Right lobe of liver (tissue), 6 donors: ENCODE measurements at regions not wholly inside any gene's neighbourhood (a gene's known extent, or its start where the extent isn't known, plus 50 kb on each side); places are given as distances from the start of the nearest gene placed in this dataset.

Source experiments
- ATAC-seq, 4 donors: fragments of 200-7000 bp; cut with Tn5 transposase; one replicate each; pipeline ENCODE4 v1.9.1; 2020; ENCODE audit warnings: mild to moderate bottlenecking in 4 of 4, moderate library complexity in 4 of 4
- DNase-seq, 3 donors: peaks; one replicate each; pipeline ENCODE4 v3.0.0-alpha.2; 2020
- H3K27ac ChIP-seq, 3 donors: fragments of 200-600 bp; one replicate each; pipeline ENCODE4 v1.8.0; 2022
- H3K27me3 ChIP-seq, 2 donors: fragments of 200-600 bp; one replicate each; pipeline ENCODE4 v1.8.0; 2022
- H3K36me3 ChIP-seq, 4 donors: fragments of 200-600 bp; sonication (generic) in 1 of 4; one replicate each; pipeline versions ENCODE4 v1.5.1 to v1.8.0; 2017 to 2022; ENCODE audit warnings: control low read depth in 1 of 4
- H3K4me1 ChIP-seq, 4 donors: fragments of 200-600 bp; sonication (generic) in 1 of 4; one replicate each; pipeline versions ENCODE4 v1.5.1 to v1.8.0; 2017 to 2022; ENCODE audit warnings: control low read depth in 1 of 4
- H3K4me3 ChIP-seq, 3 donors: fragments of 200-600 bp; one replicate each; pipeline ENCODE4 v1.8.0; 2022
- H3K9me3 ChIP-seq, 4 donors: fragments of 200-600 bp; sonication (generic) in 1 of 4; one replicate each; pipeline versions ENCODE4 v1.5.1 to v1.8.0; 2017 to 2022; ENCODE audit warnings: control low read depth in 1 of 4
- POLR2A ChIP-seq: fragments of 450-650 bp; IDR thresholded peaks from one replicate; pipeline ENCODE4 v1.6.1; 2017; ENCODE audit warnings: antibody characterized with exemption, mild to moderate bottlenecking
- WGBS: methylation state at CpG from one replicate; pipeline ENCODE4 v1.1.6; 2018; ENCODE audit warnings: low coverage, low lambda C conversion rate; ENCODE audit not compliant: insufficient coverage; ENCODE audit errors: missing lambda C conversion rate; 5-methylcytosine and 5-hydroxymethylcytosine counted together
- intact Hi-C, 2 donors: fragments of 100-400 bp; cut with DNase I; formaldehyde crosslinking; loops; one replicate each; pipeline versions ENCODE4 v1.11.2 to v1.14.1; 2022
- TF ChIP-seq, protein P1 (sequence below), 4 donors: fragments of 200-600 bp in 3 of 4; fragments of 450-650 bp in 1 of 4; IDR thresholded peaks; one replicate each; pipeline versions ENCODE4 v1.5.1 to v1.8.0; 2016 to 2022; ENCODE audit warnings: antibody characterized with exemption in 4 of 4, mild to moderate bottlenecking in 2 of 4
- donor health status: DM: no; HTN: yes; CAD: no.
- donor health status: DM: no; HTN: no; CAD: no.
- donor health status: DM: no; HTN: no; CAD: no.
- donor health status: DM: no; HTN: yes; CAD: no.
- donor health status: DM: no; HTN: yes; CAD: no.

DNA sequence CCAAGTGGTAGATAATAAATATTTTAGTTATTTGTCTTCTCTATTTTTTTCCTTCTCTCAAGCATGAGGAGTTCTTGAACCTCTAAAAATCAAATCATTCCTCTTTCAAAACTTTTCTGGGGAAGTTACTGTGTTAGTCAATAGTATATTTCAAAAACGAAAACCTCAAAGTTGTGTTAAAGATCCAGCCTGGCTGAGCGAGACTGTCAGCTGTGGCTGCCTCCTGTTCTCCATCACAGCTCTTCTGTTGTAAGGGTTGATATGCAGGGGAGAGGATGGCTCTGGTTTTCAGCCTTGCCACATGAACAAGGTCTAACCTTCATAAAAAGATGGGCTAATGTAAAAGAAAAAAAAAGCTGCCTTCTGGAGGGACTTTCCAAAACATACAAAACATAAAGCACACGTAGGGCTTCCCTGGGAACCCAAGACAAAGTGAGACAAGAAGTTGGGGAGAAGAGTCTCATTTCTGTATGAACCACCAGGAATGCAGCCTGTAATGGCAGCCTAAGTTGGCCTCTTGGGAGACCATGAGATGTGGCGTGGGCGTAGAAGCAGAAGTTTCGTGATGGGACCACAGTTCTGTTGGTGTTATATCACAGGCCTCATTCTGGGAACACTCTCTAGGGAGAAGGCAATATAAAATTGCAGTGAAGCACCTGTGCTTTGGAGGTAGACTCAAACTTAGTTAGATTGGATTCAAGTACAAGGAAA, 77.9 kb upstream of the FHIP2A start:
- Histone ChIP-seq H3K36me3 (no peaks in the 10 kb centered on the region), H3K27ac (no peak overlapping the region), H3K4me3 (no peak overlapping the region), H3K9me3 (no peaks in the 10 kb centered on the region), H3K4me1 (no peaks in the 10 kb centered on the region), H3K27me3 (no peaks in the 10 kb centered on the region)
- DNase-seq (no peak), ATAC-seq (no peak)
- intact Hi-C loops = no loop called here
- WGBS = 56% methylated on average over 3 of the region's 6 CpGs
- no peak for TF ChIP-seq POLR2A
- TF ChIP-seq, protein P1, sequence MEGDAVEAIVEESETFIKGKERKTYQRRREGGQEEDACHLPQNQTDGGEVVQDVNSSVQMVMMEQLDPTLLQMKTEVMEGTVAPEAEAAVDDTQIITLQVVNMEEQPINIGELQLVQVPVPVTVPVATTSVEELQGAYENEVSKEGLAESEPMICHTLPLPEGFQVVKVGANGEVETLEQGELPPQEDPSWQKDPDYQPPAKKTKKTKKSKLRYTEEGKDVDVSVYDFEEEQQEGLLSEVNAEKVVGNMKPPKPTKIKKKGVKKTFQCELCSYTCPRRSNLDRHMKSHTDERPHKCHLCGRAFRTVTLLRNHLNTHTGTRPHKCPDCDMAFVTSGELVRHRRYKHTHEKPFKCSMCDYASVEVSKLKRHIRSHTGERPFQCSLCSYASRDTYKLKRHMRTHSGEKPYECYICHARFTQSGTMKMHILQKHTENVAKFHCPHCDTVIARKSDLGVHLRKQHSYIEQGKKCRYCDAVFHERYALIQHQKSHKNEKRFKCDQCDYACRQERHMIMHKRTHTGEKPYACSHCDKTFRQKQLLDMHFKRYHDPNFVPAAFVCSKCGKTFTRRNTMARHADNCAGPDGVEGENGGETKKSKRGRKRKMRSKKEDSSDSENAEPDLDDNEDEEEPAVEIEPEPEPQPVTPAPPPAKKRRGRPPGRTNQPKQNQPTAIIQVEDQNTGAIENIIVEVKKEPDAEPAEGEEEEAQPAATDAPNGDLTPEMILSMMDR (IDR thresholded peaks at IDR 0.05) = no peak

DNA sequence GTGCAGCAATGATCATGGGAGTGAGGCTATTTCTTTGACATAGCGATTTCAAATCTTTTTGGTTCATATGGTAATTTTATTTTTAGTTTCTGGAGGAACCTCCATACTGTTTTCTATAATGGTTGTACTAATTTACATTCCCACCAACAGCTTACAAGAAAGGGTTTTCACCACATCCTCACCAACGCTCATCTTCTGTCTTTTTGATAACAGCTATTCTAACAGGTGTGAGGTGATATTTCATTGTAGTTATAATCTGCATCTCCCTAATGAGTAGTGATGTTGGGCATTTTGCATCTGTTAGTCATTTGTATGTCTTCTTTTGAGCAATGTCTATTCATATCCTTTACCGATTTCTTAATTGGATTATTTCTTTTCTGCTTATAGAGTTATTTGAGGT, 75.0 kb upstream of the FHIP2A start:
- DNase-seq = no peak
- no peaks in the 10 kb centered on the region for H3K36me3 ChIP-seq
- no peak for ATAC-seq
- no peaks in the 10 kb centered on the region for H3K4me1 ChIP-seq
- H3K27ac ChIP-seq = no peak overlapping the region
- no peaks in the 10 kb centered on the region for H3K9me3 ChIP-seq
- intact Hi-C loops = no loop called here
- H3K4me3 ChIP-seq = no peak overlapping the region
- 75% methylated on average over 3 of the region's 3 CpGs for WGBS
- no peak for TF ChIP-seq POLR2A
- TF ChIP-seq, protein P1 (IDR thresholded peaks at IDR 0.05) = no peak
- H3K27me3 ChIP-seq = no peaks in the 10 kb centered on the region

DNA sequence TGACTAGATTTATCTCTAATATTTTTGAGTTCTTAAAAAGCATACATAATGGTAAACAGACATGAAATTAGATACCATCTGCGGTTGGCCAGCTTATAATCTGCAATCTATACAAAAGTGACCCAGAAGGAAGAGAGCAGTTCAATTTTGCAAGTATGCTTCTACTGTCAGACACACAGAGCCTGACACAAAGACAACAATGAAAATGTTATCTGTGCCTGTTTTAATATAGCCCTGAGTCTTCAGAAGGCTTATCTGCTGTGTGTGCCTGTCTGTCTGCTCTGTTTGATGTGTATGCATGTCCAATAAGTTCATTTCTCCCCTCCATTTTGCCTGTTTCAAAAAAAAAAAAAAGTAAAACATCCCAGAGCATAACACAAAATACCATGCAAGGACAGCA, 73.3 kb upstream of the FHIP2A start:
- WGBS = 60% methylated on average over 1 of the region's 1 CpG
- Histone ChIP-seq H3K27ac (no peak overlapping the region), H3K9me3 (no peaks in the 10 kb centered on the region), H3K36me3 (no peaks in the 10 kb centered on the region), H3K4me1 (no peaks in the 10 kb centered on the region), H3K4me3 (no peak overlapping the region), H3K27me3 (no peaks in the 10 kb centered on the region)
- TF ChIP-seq, protein P1 (IDR thresholded peaks at IDR 0.05) = no peak
- TF ChIP-seq POLR2A = no peak
- intact Hi-C loops = no loop called here
- ATAC-seq (no peak), DNase-seq (no peak)

DNA sequence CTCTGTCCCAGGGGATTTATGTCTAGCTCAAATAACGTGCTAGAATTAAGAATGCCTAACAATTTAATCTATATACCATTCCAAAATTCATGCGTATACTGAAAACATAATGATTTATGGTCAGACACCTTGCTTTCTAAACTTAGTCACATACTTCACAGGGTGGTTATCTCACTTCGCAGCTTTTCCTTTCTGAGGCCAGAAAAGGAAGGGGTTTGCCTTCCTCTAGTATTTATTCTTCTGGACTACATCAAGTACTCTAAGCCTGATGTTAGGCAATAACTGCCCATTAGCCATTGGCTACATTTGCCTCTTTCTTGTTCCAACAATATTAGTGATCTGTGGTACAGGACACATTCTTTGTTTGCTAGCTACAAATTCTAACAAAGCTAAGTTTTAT, 72.6 kb upstream of the FHIP2A start:
- intact Hi-C loops = no loop called here
- no peak overlapping the region for H3K27ac ChIP-seq
- DNase-seq (no peak), ATAC-seq (peak; percentile 65 to 82 (median 67))
- H3K4me1 ChIP-seq = no peaks in the 10 kb centered on the region
- TF ChIP-seq, protein P1 (IDR thresholded peaks at IDR 0.05) = no peak
- no peak for TF ChIP-seq POLR2A
- no peaks in the 10 kb centered on the region for H3K27me3 ChIP-seq
- H3K4me3 ChIP-seq = no peak overlapping the region
- no peaks in the 10 kb centered on the region for H3K9me3 ChIP-seq
- WGBS = 57% methylated on average over 3 of the region's 3 CpGs
- no peaks in the 10 kb centered on the region for H3K36me3 ChIP-seq
